ENCODE measurements at regions not wholly inside any gene's neighbourhood (a gene's known extent, or its start where the extent isn't known, plus 50 kb on each side); places are given as distances from the start of the nearest gene placed in this dataset.
"Not testable (repeated sequence)": the region's sequence is repeated elsewhere in the genome, so short reads cannot be mapped to it uniquely, and the experiment has no call there.

DNA sequence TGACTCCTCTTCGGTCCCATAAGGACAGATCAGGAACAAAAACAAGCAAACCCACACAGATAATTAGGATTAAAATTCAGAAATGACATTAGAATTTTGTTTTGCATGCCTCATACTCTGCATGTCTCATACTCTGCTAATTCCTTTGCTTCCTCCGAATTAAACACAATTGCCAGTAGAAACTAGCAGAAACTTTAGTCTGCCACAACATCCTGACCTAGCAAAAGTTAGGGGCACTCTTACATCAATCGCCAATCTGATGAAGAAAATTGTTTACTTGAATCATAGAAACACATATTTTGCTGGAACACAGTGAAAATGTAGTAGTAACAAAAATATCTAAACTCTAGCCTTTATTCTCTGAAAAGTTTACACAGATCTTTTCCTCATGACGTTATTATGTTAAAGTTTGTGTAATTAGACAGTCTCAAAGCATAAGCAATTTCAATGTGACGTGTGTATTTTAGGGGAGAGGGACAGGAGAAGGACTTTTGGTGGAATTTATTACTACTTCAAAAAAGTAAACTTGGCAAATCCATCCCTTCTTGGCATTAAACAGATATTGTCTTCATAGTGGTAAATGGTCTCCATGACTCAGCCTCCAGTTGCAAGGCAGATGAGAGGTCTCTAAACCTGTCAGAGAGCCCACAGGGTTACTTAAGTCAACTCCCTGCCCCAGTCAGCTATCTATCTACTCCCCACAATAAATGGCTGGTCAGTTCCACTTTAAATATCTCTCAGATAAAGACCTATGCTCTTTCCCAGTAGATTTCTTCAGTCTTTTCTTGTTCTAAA, 249.8 kb upstream of the UBASH3B start:
- 54 to 59% (median 56%) methylated on average over 5 of the region's 5 CpGs for WGBS, 4 donors
- Histone ChIP-seq H3K27me3 (no peaks in the 10 kb centered on the region), H3K4me1 (replicated peaks in 1 of 2) (peaks cover 0 to 5% of the 10 kb centered on the region in 2 donors), H3K36me3 (replicated peaks in 1 of 2) (no peaks in the 10 kb centered on the region), H3K9me3 (replicated peaks in 1 of 3) (no peaks in the 10 kb centered on the region), H3K27ac (no peak overlapping the region), H3K4me3 (no peak overlapping the region)
- TF ChIP-seq, protein P1, sequence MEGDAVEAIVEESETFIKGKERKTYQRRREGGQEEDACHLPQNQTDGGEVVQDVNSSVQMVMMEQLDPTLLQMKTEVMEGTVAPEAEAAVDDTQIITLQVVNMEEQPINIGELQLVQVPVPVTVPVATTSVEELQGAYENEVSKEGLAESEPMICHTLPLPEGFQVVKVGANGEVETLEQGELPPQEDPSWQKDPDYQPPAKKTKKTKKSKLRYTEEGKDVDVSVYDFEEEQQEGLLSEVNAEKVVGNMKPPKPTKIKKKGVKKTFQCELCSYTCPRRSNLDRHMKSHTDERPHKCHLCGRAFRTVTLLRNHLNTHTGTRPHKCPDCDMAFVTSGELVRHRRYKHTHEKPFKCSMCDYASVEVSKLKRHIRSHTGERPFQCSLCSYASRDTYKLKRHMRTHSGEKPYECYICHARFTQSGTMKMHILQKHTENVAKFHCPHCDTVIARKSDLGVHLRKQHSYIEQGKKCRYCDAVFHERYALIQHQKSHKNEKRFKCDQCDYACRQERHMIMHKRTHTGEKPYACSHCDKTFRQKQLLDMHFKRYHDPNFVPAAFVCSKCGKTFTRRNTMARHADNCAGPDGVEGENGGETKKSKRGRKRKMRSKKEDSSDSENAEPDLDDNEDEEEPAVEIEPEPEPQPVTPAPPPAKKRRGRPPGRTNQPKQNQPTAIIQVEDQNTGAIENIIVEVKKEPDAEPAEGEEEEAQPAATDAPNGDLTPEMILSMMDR (IDR thresholded peaks at IDR 0.05): no peak
- no peak for TF ChIP-seq POLR2A (IDR thresholded peaks at IDR 0.05)
- intact Hi-C loops (cut with DNase I): no loop called here
- DNase-seq: no peak

DNA sequence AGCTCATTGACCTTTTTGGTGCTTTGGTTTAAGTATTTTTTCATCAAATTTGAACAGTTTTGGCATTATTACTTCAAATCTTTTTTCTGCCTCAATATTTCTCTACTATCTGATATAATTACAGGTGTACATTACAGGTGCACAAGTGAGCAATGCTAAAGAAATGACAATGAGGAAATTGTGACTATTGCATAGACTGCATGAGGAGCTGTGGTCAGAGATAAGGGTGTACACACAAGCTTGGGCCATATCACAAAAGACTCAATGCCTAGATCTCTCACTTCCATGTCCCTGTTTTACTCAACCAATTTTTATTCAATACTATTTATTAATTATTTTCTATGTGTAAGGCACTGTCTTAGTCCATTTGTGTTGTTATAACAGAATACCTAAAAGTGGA, 251.0 kb upstream of the UBASH3B start:
- H3K27me3 ChIP-seq: no peaks in the 10 kb centered on the region
- no peaks in the 10 kb centered on the region for H3K9me3 ChIP-seq (replicated peaks in 1 of 3)
- intact Hi-C loops (cut with DNase I): no loop called here
- H3K4me1 ChIP-seq (replicated peaks in 1 of 2): peaks cover 0 to 5% of the 10 kb centered on the region in 2 donors
- no peaks in the 10 kb centered on the region for H3K36me3 ChIP-seq (replicated peaks in 1 of 2)
- no peak overlapping the region for H3K4me3 ChIP-seq
- TF ChIP-seq, protein P1 (IDR thresholded peaks at IDR 0.05): no peak
- TF ChIP-seq POLR2A (IDR thresholded peaks at IDR 0.05): no peak
- no peak overlapping the region for H3K27ac ChIP-seq
- DNase-seq: no peak

DNA sequence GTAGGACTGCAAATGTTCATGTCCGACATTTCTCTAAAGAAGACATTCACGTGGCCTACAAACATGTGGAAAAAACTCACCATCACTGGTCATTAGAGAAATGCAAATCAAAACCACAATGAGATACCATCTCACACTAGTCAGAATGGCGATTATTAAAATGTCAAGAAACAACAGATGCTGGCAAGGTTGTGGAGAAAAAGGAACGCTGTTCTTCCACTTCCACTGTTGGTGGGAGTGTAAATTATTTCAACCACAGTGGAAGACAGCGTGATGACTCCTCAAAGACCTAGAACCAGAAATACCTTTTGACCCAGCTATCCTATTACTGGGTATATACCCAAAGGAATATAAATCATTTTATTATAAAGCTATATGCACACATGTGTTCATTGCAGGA, 253.9 kb upstream of the UBASH3B start:
- H3K4me3 ChIP-seq; intact Hi-C loops (cut with DNase I); H3K27me3 ChIP-seq; H3K36me3 ChIP-seq (replicated peaks in 1 of 2); H3K4me1 ChIP-seq (replicated peaks in 1 of 2); H3K9me3 ChIP-seq (replicated peaks in 1 of 3); H3K27ac ChIP-seq; DNase-seq: not testable (repeated sequence)
- 73 to 87% (median 80%) methylated on average over 5 of the region's 5 CpGs for WGBS, 4 donors

DNA sequence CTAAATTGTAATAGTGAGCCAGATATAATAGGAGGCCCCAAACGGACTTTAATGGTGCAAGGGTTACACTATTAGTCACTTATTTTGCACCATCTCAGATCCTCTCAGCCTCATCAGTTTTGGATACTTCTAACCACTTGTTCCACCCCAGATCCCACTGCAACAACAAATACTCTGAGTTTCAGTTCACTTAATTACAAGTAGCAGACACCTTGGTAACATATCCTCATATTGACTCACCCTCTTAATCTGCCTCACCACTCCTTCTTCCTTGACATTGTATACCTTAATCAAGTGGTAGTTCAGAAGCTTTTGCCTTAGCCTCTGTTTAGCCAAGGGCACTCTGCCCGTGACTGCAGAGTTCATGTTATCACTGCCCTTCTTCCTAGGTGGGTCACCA, 256.1 kb upstream of the UBASH3B start:
- Histone ChIP-seq H3K4me1 (replicated peaks in 1 of 2) (no peaks in the 10 kb centered on the region), H3K9me3 (replicated peaks in 1 of 3) (no peaks in the 10 kb centered on the region), H3K27me3 (no peaks in the 10 kb centered on the region), H3K36me3 (replicated peaks in 1 of 2) (no peaks in the 10 kb centered on the region), H3K4me3 (no peak overlapping the region), H3K27ac (no peak overlapping the region)
- intact Hi-C loops (cut with DNase I): no loop called here
- 54 to 65% (median 62%) methylated on average over 2 of the region's 2 CpGs for whole genome bisulfite sequencing, 4 donors
- no peak for DNase-seq
- TF ChIP-seq, protein P1 (IDR thresholded peaks at IDR 0.05): no peak
- no peak for TF ChIP-seq POLR2A (IDR thresholded peaks at IDR 0.05)

DNA sequence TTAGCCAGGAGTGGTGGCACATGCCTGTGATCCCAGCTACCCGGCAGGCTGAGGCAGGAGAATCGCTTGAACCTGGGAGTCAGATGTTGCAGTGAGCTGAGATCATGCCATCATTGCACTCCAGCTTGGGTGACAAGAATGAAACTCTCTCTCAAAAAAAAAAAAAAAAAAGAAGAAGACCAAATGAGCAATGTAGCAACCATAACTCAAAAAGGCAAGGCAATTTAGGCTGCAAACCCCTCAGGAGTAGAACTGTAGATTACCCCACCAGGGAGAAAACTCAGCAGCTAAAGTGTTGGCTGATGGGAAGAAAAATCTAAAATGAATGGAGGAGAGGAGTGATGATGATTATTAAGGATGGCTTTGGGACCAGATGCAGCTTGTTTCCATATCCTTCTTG, 256.7 kb upstream of the UBASH3B start:
- no peak overlapping the region for H3K4me3 ChIP-seq
- H3K9me3 ChIP-seq (replicated peaks in 1 of 3): no peaks in the 10 kb centered on the region
- TF ChIP-seq, protein P1 (IDR thresholded peaks at IDR 0.05): no peak
- no peak for TF ChIP-seq POLR2A (IDR thresholded peaks at IDR 0.05)
- H3K36me3 ChIP-seq (replicated peaks in 1 of 2): no peaks in the 10 kb centered on the region
- H3K27ac ChIP-seq: peak overlapping the region in 2 of 5 donors; percentile 61 to 67
- DNase-seq: no peak
- no peaks in the 10 kb centered on the region for H3K4me1 ChIP-seq (replicated peaks in 1 of 2)
- intact Hi-C loops (cut with DNase I): no loop called here
- no peaks in the 10 kb centered on the region for H3K27me3 ChIP-seq
- whole genome bisulfite sequencing, 4 donors: 95 to 100% (median 96%) methylated on average over 2 of the region's 2 CpGs

All from adrenal gland (tissue), 9 donors.